ENCODE measurements at regions not wholly inside any gene's neighbourhood (a gene's known extent, or its start where the extent isn't known, plus 50 kb on each side); places are given as distances from the start of the nearest gene placed in this dataset.

GRCh38 chr1:13926556-13926955 lies 226.6 kb downstream of the PRDM2 start:
- DNase-seq: no peak

GRCh38 chr1:13927736-13928135 lies 227.7 kb downstream of the PRDM2 start:
- DNase-seq: no peak

GRCh38 chr1:13929313-13929712 lies 229.3 kb downstream of the PRDM2 start:
- DNase-seq: no peak

- no peak for DNase-seq
Measured at GRCh38 chr1:13930151-13930550, 230.2 kb downstream of the PRDM2 start.

- DNase-seq: no peak
Measured at GRCh38 chr1:13931226-13931625, 231.2 kb downstream of the PRDM2 start.

GRCh38 chr1:13935336-13935735 lies 235.3 kb downstream of the PRDM2 start:
- no peak for DNase-seq

GRCh38 chr1:13941315-13941714 lies 241.3 kb downstream of the PRDM2 start:
- no peak for DNase-seq

- DNase-seq: no peak
Measured at GRCh38 chr1:13943055-13943454, 243.1 kb downstream of the PRDM2 start.

- no peak for DNase-seq
Measured at GRCh38 chr1:13945856-13946255, 245.9 kb downstream of the PRDM2 start.

GRCh38 chr1:13947658-13948057 lies 247.7 kb downstream of the PRDM2 start:
- DNase-seq: no peak

- no peak for DNase-seq
Measured at GRCh38 chr1:13948396-13948795, 248.4 kb downstream of the PRDM2 start.

GRCh38 chr1:13948888-13949391 lies 249.0 kb downstream of the PRDM2 start:
- no peak for DNase-seq

GRCh38 chr1:13949546-13949945 lies 249.6 kb downstream of the PRDM2 start:
- DNase-seq: no peak

GRCh38 chr1:13950637-13951036 lies 250.6 kb downstream of the PRDM2 start:
- no peak for DNase-seq

GRCh38 chr1:13951793-13952751 lies 252.1 kb downstream of the PRDM2 start:
- DNase-seq: no peak

- no peak for DNase-seq
Measured at GRCh38 chr1:13952985-13953384, 253.0 kb downstream of the PRDM2 start.

GRCh38 chr1:13956393-13956792 lies 256.4 kb downstream of the PRDM2 start:
- no peak for DNase-seq

- DNase-seq: peak; percentile 35
Measured at GRCh38 chr1:13960375-13960987, 260.5 kb downstream of the PRDM2 start.

- no peak for DNase-seq
Measured at GRCh38 chr1:13964768-13965167, 264.8 kb downstream of the PRDM2 start.

- DNase-seq: peak; percentile 84
Measured at GRCh38 chr1:13965770-13966398, 265.9 kb downstream of the PRDM2 start.

GRCh38 chr1:13967707-13968106 lies 267.7 kb downstream of the PRDM2 start:
- DNase-seq: no peak

GRCh38 chr1:13968361-13968760 lies 268.4 kb downstream of the PRDM2 start:
- DNase-seq: no peak

- DNase-seq: no peak
Measured at GRCh38 chr1:13970631-13971247, 270.8 kb downstream of the PRDM2 start.
